Panc1 (cell line): ENCODE measurements at regions not wholly inside any gene's neighbourhood (a gene's known extent, or its start where the extent isn't known, plus 50 kb on each side); places are given as distances from the start of the nearest gene placed in this dataset.

Experiments
- ATAC-seq: fragments of 200-7000 bp; cut with Tn5 transposase; 2 replicates; pipeline ENCODE4 v1.9.1; 2020; ENCODE audit warnings: mild to moderate bottlenecking, moderate library complexity
- BruUV-seq: library from RNA; stranded (reverse); fragments of 400-500 nt; replicated peaks from 2 replicates; lab custom pipeline; 2021; lab: Mats Ljungman, UMichigan
- CTCF ChIA-PET: fragments of 300-600 bp; sonication (Branson Sonifier 250); formaldehyde crosslinking; loops from one replicate; lab custom pipeline; 2022; ENCODE audit warnings: antibody characterized with exemption; lab: Charles Lee
- POLR2A ChIA-PET: fragments of 300-600 bp; sonication (Branson Sonifier 250); formaldehyde crosslinking; loops from one replicate; lab custom pipeline; 2022; ENCODE audit warnings: antibody characterized with exemption; lab: Charles Lee
- DNase-seq: peaks from one replicate; pipeline ENCODE4 v3.0.0-alpha.2; 2010; ENCODE audit warnings: low read depth, low spot score
- H3K27ac ChIP-seq: 2 replicates; pipeline ENCODE4 v1.5.1; 2011; ENCODE audit warnings: mild to moderate bottlenecking, low read length, inconsistent platforms
- H3K27me3 ChIP-seq: fragments of 200-500 bp; sonication (Bioruptor generic); 2 replicates; pipeline ENCODE4 v1.6.0; 2014; ENCODE audit warnings: low read length, inconsistent platforms; ENCODE audit not compliant: control insufficient read depth, insufficient read depth
- H3K36me3 ChIP-seq: fragments of 200-500 bp; sonication (Bioruptor generic); 2 replicates; pipeline ENCODE4 v1.5.1; 2014; ENCODE audit warnings: inconsistent platforms, mild to moderate bottlenecking, low read length, moderate library complexity; ENCODE audit not compliant: control insufficient read depth, insufficient read depth
- H3K4me1 ChIP-seq: 2 replicates; pipeline ENCODE4 v1.5.1; 2011; ENCODE audit warnings: inconsistent platforms, mild to moderate bottlenecking, low read length, moderate library complexity; ENCODE audit not compliant: control insufficient read depth, insufficient read depth
- H3K4me3 ChIP-seq, 2 experiments: 2 replicates each; pipeline ENCODE4 v1.5.1; 2011 to 2012; ENCODE audit warnings: low read depth in 2 of 2, low read length in 2 of 2, mild to moderate bottlenecking in 2 of 2, inconsistent platforms in 1 of 2, moderate library complexity in 1 of 2
- H3K9me3 ChIP-seq: fragments of 200-500 bp; sonication (Bioruptor generic); 2 replicates; pipeline ENCODE4 v1.5.1; 2014; ENCODE audit warnings: low read depth, mild to moderate bottlenecking, inconsistent platforms, low read length, moderate library complexity; ENCODE audit not compliant: control insufficient read depth, insufficient read depth
- CTCF ChIP-seq: fragments of 450-650 bp; IDR thresholded peaks from 2 replicates; pipeline ENCODE4 v1.5.1; 2017; ENCODE audit warnings: mild to moderate bottlenecking
- POLR2AphosphoS5 ChIP-seq: IDR thresholded peaks from 2 replicates; pipeline ENCODE4 v1.6.1; 2012; ENCODE audit warnings: mild to moderate bottlenecking, low read depth, low read length, moderate library complexity
- REST ChIP-seq, 2 experiments: IDR thresholded peaks; 2 replicates each; pipeline ENCODE4 v1.6.1; 2011 to 2012; ENCODE audit warnings: low read depth in 2 of 2, control low read depth in 1 of 2, low read length in 1 of 2, mild to moderate bottlenecking in 1 of 2, moderate library complexity in 1 of 2; ENCODE audit not compliant: insufficient read depth in 1 of 2
- SIN3A ChIP-seq: IDR thresholded peaks from 2 replicates; pipeline ENCODE4 v1.6.1; 2012; ENCODE audit warnings: low read depth, mild to moderate bottlenecking, low read length, moderate library complexity, borderline replicate concordance; ENCODE audit not compliant: insufficient read depth
- TCF7L2 ChIP-seq: IDR thresholded peaks from 2 replicates; pipeline ENCODE4 v1.6.1; 2011; ENCODE audit warnings: mild to moderate bottlenecking, low read depth, low read length, inconsistent platforms
- in situ Hi-C: cut with HindIII; loops from 2 replicates; pipeline ENCODE4 v1.10.0; 2016; ENCODE audit warnings: low sequenced_read_pairs, low pct_unique_long_range_greater_than_20kb
- intact Hi-C: fragments of 100-400 bp; cut with micrococcal nuclease; formaldehyde crosslinking; loops from one replicate; pipeline ENCODE4 v1.10.0; 2022; ENCODE audit not compliant: unreplicated experiment

- in situ Hi-C loops = no loop called here
- CTCF ChIA-PET = no interaction called here
- no peak for ATAC-seq
These were observed 63.9 kb downstream of the TEX35 start for GRCh38 chr1:178576841-178577240.

GRCh38 chr1:178577882-178578281 lies 65.0 kb downstream of the TEX35 start:
- intact Hi-C loops = no loop called here
- POLR2A ChIA-PET = no interaction called here
- no peak for ATAC-seq
- TF ChIP-seq SIN3A (no peak), CTCF (no peak), POLR2AphosphoS5 (no peak), TCF7L2 (no peak), REST (IDR thresholded peaks at IDR 0.05; ENCODE audit: insufficient read depth in 1 of 2, low read depth in 2 of 2, low read length in 1 of 2) (no peak)
- Histone ChIP-seq H3K27ac (no peak overlapping the region), H3K4me3 (no peak overlapping the region), H3K9me3 (no peaks in the 10 kb centered on the region), H3K27me3 (no peaks in the 10 kb centered on the region; the same call in 1 of the 2 replicates), H3K36me3 (no peaks in the 10 kb centered on the region), H3K4me1 (no peaks in the 10 kb centered on the region)
- CTCF ChIA-PET = no interaction called here
- BruUV-seq = no TSS peak
- in situ Hi-C loops = no loop called here
- DNase-seq = no peak

More at GRCh38 chr1:178576841-178577240, 63.9 kb downstream of the TEX35 start:
- Histone ChIP-seq H3K4me1 (no peaks in the 10 kb centered on the region), H3K27ac (no peak overlapping the region), H3K36me3 (no peaks in the 10 kb centered on the region), H3K27me3 (no peaks in the 10 kb centered on the region; the same call in 1 of the 2 replicates), H3K4me3 (no peak overlapping the region), H3K9me3 (no peaks in the 10 kb centered on the region)
- TF ChIP-seq POLR2AphosphoS5 (no peak), SIN3A (no peak), REST (IDR thresholded peaks at IDR 0.05; ENCODE audit: insufficient read depth in 1 of 2, low read depth in 2 of 2, low read length in 1 of 2) (no peak), CTCF (no peak), TCF7L2 (no peak)
- no TSS peak for BruUV-seq
- intact Hi-C loops = no loop called here
- no peak for DNase-seq
- POLR2A ChIA-PET = no interaction called here
